GM18505 (cell line): ENCODE measurements at regions not wholly inside any gene's neighbourhood (a gene's known extent, or its start where the extent isn't known, plus 50 kb on each side); places are given as distances from the start of the nearest gene placed in this dataset.

Experiments used
- ATAC-seq: cut with Tn5 transposase; IDR thresholded peaks from one replicate; pipeline ENCODE4 v1.9.1; 2021; ENCODE audit not compliant: unreplicated experiment
- POLR2A ChIP-seq: IDR thresholded peaks from 4 replicates; pipeline ENCODE4 v1.6.1; 2011; ENCODE audit warnings: borderline replicate concordance; ENCODE audit not compliant: insufficient read depth, insufficient read length; ENCODE audit errors: extremely low read depth

DNA sequence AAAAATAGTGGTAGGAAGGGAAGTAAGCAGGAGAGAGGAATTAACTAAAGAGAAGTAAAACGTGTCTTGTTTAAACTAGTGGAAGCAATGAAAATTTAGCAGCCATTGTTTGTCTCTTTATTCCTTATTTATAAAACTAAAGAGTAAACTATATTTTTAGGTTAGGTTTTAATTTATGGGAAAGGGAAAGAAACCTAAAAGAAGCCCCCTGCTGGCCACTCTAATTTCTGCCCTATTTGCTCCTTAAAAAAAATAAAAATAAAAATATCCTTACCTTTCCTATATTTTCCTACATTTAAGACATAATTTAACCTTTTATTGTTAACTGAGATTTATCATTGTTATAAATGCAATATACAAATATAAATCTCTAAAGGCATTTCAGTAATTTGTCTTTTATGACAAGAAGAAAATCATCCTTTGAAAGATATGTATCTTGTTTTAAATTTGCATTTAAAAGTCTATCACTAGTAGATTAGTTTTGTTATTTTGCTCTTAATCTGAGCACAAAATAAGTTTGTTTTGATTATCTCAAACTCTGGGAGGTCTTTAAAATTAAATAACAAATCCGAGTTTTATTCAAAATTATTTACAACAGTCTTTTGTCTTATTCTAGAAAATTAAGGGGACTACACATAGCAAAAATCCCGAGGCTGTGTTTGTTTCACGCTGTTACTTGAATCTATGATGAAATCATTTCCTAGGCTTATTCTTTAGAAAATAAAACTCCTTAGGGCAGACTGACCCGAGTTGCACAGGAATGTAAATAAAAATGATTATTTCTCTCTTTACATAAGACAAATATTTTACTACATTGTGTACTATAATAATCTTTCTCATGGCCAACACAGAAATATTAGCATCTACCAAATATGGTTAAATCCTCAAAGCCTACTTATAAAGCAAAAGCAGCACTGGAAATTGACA, 201.7 kb downstream of the NRIP1 start:
- TF ChIP-seq POLR2A: no peak
- no peak for ATAC-seq

DNA sequence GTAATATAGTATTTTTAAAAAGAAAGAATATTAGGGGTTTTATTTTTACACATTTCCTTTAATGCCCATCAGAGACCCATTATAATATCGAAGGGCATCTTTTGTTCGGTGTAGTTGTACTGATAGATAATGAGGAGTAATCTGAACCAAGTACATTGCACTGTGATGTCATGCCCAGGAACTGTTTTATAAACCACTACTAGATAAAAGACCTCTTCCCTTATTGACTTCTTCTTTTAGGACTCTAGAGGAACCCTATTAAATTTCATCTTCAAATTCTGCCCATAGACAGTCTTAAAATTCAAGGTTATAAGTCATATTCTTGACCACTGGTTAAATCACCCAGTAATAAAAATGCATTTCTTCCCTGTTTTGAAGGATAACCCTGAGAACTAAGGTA, 206.5 kb downstream of the NRIP1 start:
- no peak for ATAC-seq

DNA sequence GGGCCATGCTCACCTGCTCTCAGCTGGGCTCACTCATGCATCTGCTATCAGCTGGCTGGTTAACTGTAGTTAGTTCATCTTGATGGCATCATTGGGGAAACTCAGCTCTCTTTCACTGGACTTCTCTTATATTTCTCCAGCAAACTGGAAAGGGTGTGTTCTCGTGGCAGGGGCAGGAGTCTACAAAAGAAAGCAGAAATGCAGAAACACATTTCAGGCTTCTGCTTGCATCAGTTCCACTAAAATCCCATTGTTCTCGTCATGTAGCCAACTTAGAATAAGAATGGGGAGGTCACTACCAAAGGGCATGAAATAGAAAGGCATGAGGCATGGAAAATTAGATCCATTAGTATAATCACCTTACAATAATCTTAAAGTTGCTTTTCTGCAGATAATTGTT, 207.3 kb downstream of the NRIP1 start:
- no peak for TF ChIP-seq POLR2A
- ATAC-seq: no peak

More for the DNA sequence above, 206.5 kb downstream of the NRIP1 start:
- no peak for TF ChIP-seq POLR2A

DNA sequence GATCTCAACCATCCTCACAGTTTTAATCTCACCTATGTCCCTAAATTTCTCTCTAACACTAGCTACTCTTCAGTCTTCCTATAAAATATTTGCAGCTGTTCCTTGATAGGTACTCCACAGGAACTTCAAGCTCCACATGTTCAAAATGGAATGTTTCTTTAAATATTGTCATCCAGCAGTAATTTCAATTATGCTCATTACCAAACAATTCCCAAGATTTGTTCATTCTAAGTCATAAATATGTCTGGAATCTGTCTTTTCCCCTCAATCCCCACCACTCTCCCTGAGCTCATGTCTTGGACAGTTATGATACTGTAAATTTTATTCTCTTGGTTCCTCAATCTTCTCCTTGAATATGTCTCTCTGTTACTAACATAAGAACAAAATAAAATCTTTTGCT, 214.4 kb downstream of the NRIP1 start:
- ATAC-seq: no peak
- no peak for TF ChIP-seq POLR2A

DNA sequence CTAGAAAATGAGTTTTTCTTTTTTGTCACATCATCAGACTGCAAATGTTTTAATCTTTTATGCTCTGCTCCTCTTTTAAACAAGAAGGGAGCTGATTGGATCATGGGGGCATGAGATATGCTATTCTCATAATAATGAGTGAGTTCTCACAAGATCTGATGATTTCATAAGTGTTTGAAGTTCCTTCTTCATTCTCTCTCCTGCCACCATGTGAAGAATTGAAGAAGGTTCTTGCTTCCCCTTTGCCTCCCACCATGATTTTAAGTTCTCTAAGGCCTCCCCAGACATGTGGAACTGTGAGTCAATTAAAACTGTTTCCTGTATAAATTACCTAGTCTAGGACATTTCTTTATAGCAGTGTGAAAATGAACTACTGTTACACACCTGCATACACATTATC, 218.2 kb downstream of the NRIP1 start:
- no peak for TF ChIP-seq POLR2A
- ATAC-seq: no peak

DNA sequence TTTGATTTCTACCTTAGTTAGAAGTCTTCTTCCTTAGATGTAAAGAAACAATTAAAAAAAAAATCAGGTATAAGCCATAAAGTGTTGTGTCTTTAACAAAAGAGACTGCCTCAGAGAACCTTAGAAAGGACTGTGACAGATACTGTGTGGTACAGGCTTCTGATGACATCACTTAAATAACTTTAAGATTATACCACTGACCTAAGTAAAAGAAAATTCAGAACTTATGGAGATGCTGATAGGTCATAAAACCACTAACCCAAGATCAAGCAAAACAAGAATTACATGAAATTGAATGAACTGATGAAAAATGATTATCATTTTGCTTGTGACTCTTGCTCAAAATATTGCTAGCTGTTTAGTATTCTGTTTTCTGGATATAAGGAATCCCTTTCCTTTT, 220.8 kb downstream of the NRIP1 start:
- ATAC-seq: no peak
- no peak for TF ChIP-seq POLR2A

DNA sequence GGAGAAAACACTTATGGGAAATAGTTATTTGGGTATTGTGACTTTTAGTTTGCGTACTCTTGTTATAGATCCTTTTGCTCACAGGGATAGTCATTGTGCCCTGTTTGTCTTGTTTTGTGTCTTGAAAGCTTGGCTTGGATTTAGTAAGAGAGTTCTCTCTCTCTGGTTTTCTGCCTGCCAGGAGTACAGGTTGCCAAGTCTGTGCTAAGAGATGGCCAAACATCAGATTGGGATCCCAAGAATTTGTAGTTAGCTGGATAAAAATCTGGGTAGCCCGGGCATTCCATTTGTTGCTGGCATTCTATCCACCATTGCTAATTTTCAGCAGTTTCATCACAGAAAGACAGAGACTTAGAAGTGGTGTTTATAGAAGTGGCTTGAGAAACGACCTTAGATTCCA, 222.2 kb downstream of the NRIP1 start:
- no peak for ATAC-seq
- no peak for TF ChIP-seq POLR2A

DNA sequence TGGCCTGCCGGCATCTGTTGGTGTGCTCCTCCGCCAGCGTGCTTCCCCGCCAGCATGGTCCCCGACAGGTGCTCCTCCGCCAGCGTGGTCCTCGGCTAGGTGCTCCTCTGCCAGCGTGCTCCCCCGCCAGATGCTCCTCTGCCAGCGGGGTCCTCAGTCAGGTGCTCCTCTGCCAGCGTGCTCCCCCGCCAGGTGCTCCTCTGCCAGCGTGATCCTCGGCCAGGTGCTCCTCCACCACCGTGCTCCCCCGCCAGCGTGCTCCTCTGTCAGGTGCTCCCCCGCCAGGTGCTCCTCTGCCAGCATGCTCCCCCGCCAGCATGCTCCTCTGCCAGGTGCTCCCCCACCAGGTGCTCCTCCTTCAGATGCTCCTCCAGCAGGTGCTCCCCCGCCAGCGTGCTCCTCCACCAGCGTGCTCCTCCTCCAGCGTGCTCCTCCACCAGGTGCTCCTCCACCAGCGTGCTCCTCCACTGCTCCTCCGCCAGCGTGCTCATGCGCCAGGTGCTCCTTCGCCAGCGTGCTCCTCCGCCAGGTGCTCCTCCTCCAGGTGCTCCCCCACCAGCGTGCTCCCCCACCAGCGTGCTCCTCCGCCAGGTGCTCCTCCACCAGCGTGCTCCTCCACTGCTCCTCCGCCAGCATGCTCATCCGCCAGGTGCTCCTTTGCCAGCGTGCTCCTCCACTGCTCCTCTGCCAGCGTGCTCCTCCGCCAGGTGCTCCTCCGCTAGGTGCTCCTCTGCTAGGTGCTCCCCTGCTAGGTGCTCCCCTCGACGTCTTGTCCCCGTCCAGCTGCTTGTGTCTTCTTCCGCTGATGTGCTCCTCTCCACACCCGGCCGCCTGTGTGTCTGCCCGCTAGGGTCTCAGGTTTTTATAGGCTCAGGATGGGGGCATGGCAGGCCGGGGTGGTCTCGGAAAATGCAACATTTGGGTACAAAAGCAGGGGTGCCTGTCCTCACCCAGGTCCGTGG, 223.0 kb downstream of the NRIP1 start:
- TF ChIP-seq POLR2A: no peak
- ATAC-seq: no peak

DNA sequence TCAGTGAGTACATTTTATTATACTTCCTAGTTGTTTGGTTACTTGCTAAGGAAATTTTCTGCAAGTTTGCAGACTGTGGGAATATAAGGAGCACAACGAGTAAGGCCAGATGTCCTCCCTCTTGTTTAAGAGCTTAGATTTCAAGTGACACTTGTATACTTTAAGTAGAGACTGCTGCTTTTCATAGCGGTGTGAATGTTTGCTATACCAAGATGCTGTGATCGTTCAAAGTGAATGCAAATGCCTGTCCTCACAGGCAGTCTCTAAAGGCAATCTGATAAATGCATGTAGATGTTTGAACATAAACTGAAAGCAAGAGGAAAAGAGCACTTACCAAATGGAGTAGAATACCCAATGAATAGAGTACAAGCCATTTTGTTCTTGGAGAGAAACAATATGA, 226.4 kb downstream of the NRIP1 start:
- ATAC-seq: no peak
- no peak for TF ChIP-seq POLR2A

DNA sequence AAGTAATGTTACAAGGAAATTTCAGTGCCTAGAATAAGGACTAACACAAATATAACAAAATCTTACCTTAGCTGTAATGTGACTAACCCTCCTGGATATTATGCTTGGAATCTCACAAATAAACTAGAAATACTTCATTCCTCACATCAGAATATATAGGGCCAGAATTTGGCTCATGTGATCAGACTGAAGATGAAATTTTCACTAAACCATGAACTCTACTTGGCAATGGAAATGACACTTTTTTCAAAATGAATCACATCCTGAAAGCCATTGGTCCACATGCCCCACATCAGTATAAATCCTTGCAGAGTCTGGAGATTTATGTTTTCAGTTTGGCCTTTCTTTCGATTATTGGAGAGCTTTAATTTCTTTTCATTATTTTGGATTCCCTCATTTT, 227.8 kb downstream of the NRIP1 start:
- ATAC-seq: no peak

DNA sequence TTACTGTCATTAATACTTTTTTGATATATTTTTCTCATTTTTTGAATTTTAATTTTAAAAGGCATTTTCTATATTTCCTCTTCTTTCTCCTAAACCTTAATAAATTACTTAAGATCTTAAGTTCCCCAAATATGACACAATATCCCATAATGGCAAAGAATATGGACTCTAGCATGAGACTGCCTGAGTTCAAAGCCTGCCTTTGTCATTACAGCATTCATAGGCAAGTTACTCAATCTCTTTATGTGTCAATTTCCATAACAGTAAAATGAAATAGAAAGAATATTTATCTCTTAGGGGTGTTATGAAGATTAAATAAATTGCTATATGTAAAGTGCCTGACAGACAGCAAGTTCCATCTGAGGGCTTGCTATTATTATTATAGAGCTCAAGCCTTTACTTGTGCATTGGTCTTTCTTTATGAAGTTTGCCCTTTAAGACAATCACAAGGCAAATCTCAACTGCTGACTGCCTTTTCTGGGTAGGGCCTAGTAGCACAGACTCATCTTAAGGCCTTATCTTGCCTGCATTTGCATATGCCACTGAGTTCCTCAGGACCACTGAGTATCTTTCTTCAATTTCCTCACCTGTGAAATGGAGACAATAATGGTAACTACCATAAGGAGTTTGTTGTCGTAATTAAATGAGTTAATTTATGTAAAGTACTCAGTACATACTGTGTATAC, 231.0 kb downstream of the NRIP1 start:
- no peak for TF ChIP-seq POLR2A
- no peak for ATAC-seq

More for the DNA sequence above, 227.8 kb downstream of the NRIP1 start:
- no peak for TF ChIP-seq POLR2A

DNA sequence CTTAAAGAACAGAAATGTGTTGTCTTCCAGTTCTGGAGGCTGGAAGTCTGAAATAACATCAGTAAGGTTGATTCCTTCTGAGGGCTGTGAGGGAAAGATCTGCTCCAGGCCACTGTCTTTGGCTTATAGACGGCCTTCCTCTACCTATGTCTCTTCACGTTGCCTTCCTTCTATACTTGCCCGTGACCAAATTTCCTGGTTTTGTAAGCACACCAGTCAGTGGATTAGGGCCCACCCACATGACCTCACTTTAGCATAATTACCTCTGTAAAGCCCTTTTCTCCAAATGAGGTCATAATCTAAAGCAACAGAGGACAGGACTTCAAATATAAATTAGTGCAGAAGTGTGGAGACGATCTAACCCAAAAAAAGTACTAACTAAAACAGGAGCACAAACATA, 231.6 kb downstream of the NRIP1 start:
- TF ChIP-seq POLR2A: no peak
- ATAC-seq: no peak

DNA sequence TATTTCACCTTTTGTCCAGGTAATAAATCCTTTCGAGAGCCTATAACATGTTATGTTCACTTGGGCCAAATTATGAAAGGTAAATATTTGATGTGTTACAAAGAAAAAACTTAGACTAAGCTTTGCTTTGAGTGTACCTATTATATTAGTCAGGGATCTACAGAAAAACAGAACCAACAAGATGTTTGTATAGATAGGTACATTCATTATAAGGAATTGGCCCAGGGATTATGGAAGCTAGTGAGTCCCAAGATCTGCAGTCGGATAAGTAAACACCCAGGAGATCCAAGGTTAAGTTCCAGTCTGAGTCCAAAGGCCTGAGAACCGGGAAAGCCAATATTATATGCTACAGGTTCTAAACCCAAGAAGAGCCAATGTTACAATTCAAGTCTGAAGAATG, 234.5 kb downstream of the NRIP1 start:
- TF ChIP-seq POLR2A: no peak
- ATAC-seq: no peak

DNA sequence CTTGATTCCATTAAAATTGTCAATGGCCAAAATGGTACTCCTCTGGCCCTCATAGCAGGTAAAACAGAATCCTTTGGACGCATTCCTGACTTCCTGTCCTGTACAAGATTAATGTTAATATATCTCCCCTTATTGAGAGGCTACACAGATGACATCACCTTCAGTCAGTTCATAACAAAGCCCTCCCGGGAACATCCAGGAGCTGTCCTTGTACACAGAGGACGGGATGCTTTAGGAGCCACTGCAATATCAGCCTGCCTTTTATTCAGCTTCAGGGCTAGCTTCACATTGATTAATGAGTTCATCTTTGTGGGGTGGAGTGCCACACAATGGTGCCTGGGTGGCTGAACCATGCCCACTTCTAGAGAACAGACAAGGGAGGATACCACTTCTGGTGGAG, 235.1 kb downstream of the NRIP1 start:
- TF ChIP-seq POLR2A: no peak

DNA sequence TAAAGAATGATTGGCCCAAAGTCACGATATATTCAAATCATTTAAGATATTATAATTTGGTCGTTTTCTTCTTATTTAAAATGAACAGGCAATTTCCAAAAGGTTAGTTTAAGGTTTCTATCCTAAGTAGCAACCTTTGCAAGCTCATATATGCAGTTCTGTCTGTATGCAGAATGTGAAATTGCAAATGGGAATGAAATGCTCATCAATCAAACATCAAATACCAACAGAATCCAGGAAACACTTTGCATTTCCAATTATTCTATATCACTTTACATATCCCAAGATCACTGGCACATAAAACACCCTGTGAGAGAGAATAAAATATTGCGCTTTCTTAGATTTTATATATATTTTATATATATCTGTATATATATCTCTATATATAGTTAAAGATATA, 237.3 kb downstream of the NRIP1 start:
- ATAC-seq: no peak
- no peak for TF ChIP-seq POLR2A

More for the DNA sequence above, 235.1 kb downstream of the NRIP1 start:
- ATAC-seq: no peak
